Fibroblast of lung (primary cell): ENCODE measurements at regions not wholly inside any gene's neighbourhood (a gene's known extent, or its start where the extent isn't known, plus 50 kb on each side); places are given as distances from the start of the nearest gene placed in this dataset.
A peak's percentile ranks its signal among the peaks of the same experiment; 100 is the strongest.

ENCODE experiments used
- DNase-seq, 2 donors: peaks; one replicate each; pipeline versions ENCODE4 v3.0.0 to v3.0.0-alpha.2; 2010; ENCODE audit warnings: low read depth in 2 of 2
- H2AFZ ChIP-seq: 2 replicates; pipeline ENCODE4 v1.5.1; 2012; ENCODE audit warnings: low read length, control low read depth, inconsistent platforms
- H3K27ac ChIP-seq: 2 replicates; pipeline ENCODE4 v1.5.1; 2011; ENCODE audit warnings: low read length, control low read depth; ENCODE audit not compliant: insufficient read depth
- H3K27me3 ChIP-seq: 2 replicates; pipeline ENCODE4 v1.5.1; 2011; ENCODE audit warnings: mild to moderate bottlenecking, low read length; ENCODE audit not compliant: control insufficient read depth, insufficient read depth
- H3K36me3 ChIP-seq: 2 replicates; pipeline ENCODE4 v1.5.1; 2011; ENCODE audit warnings: low read length; ENCODE audit not compliant: control insufficient read depth, insufficient read depth
- H3K4me1 ChIP-seq: 2 replicates; pipeline ENCODE4 v1.5.1; 2011; ENCODE audit warnings: low read length; ENCODE audit not compliant: control insufficient read depth, insufficient read depth; ENCODE audit errors: extremely low read depth
- H3K4me2 ChIP-seq: 2 replicates; pipeline ENCODE4 v1.5.1; 2011; ENCODE audit warnings: low read length, control low read depth; ENCODE audit not compliant: insufficient read depth; ENCODE audit errors: extremely low read depth
- H3K4me3 ChIP-seq, 4 experiments: fragments of 200-600 bp in 1 of 4; sonication (generic) in 1 of 4; replicated peaks in 1 of 4; 2 replicates each; pipeline ENCODE4 v1.5.1; 2011 to 2016; ENCODE audit warnings: low read length in 4 of 4, low read depth in 3 of 4, mild to moderate bottlenecking in 3 of 4, control low read depth in 2 of 4, inconsistent platforms in 1 of 4, mixed read lengths in 1 of 4; ENCODE audit not compliant: insufficient read depth in 1 of 4; ENCODE audit errors: control extremely low read depth in 1 of 4
- H3K79me2 ChIP-seq: 2 replicates; pipeline ENCODE4 v1.5.1; 2012; ENCODE audit warnings: mild to moderate bottlenecking, low read length, inconsistent platforms; ENCODE audit not compliant: control insufficient read depth, insufficient read depth
- H3K9ac ChIP-seq: 2 replicates; pipeline ENCODE4 v1.5.1; 2011; ENCODE audit warnings: mild to moderate bottlenecking, low read length, control low read depth; ENCODE audit not compliant: insufficient read depth
- H3K9me3 ChIP-seq: 2 replicates; pipeline ENCODE4 v1.5.1; 2012; ENCODE audit warnings: low read depth, low read length; ENCODE audit not compliant: control insufficient read depth, insufficient read depth
- H4K20me1 ChIP-seq: 2 replicates; pipeline ENCODE4 v1.5.1; 2011; ENCODE audit warnings: low read length; ENCODE audit not compliant: control insufficient read depth, insufficient read depth; ENCODE audit errors: extremely low read depth
- CTCF ChIP-seq, 2 donors: IDR thresholded peaks in 1 of 2; conservative IDR thresholded peaks in 1 of 2; 1 replicate in 1 of 2; 2 replicates in 1 of 2; pipeline ENCODE4 v1.5.1; 2011 to 2012; ENCODE audit warnings: low read length in 2 of 2, control low read depth in 1 of 2, inconsistent platforms in 1 of 2, low read depth in 1 of 2, mild to moderate bottlenecking in 1 of 2
- EZH2 ChIP-seq: IDR thresholded peaks from 2 replicates; pipeline ENCODE4 v1.5.1; 2012; ENCODE audit warnings: low read length, control low read depth, mild to moderate bottlenecking; ENCODE audit errors: missing control alignments

GRCh38 chr1:185636848-185637247, 97.3 kb upstream of the HMCN1 start:
- Histone ChIP-seq H3K36me3 (no peaks in the 10 kb centered on the region), H3K79me2 (no peaks in the 10 kb centered on the region), H2AFZ (no peak overlapping the region), H3K27ac (no peak overlapping the region), H4K20me1 (no peaks in the 10 kb centered on the region), H3K4me2 (no peak overlapping the region), H3K9ac (no peak overlapping the region), H3K4me1 (no peaks in the 10 kb centered on the region), H3K27me3 (no peaks in the 10 kb centered on the region), H3K4me3 (no peak overlapping the region), H3K9me3 (no peaks in the 10 kb centered on the region)
- TF ChIP-seq CTCF (conservative IDR thresholded peaks at IDR 0.05 in 1 of 2, IDR thresholded peaks at IDR 0.05 in 1 of 2; ENCODE audit: low read depth in 1 of 2, low read length in 2 of 2): no peak
- no peak for TF ChIP-seq EZH2
- DNase-seq: no peak

GRCh38 chr1:185634704-185635103, 99.5 kb upstream of the HMCN1 start:
- H3K4me1 ChIP-seq: no peaks in the 10 kb centered on the region
- no peak overlapping the region for H3K4me3 ChIP-seq
- H3K4me2 ChIP-seq: no peak overlapping the region
- no peaks in the 10 kb centered on the region for H4K20me1 ChIP-seq
- DNase-seq: no peak
- no peaks in the 10 kb centered on the region for H3K27me3 ChIP-seq
- H3K36me3 ChIP-seq: no peaks in the 10 kb centered on the region
- no peak overlapping the region for H2AFZ ChIP-seq
- no peak overlapping the region for H3K27ac ChIP-seq
- TF ChIP-seq EZH2 (no peak), CTCF (conservative IDR thresholded peaks at IDR 0.05 in 1 of 2, IDR thresholded peaks at IDR 0.05 in 1 of 2; ENCODE audit: low read depth in 1 of 2, low read length in 2 of 2) (no peak)
- no peak overlapping the region for H3K9ac ChIP-seq
- no peaks in the 10 kb centered on the region for H3K79me2 ChIP-seq
- no peaks in the 10 kb centered on the region for H3K9me3 ChIP-seq

GRCh38 chr1:185632659-185633423, 101.3 kb upstream of the HMCN1 start:
- H4K20me1 ChIP-seq: no peaks in the 10 kb centered on the region
- no peaks in the 10 kb centered on the region for H3K36me3 ChIP-seq
- no peaks in the 10 kb centered on the region for H3K79me2 ChIP-seq
- H2AFZ ChIP-seq: no peak overlapping the region
- peak; percentile 43 to 89 for DNase-seq
- H3K4me3 ChIP-seq: no peak overlapping the region
- no peaks in the 10 kb centered on the region for H3K9me3 ChIP-seq
- H3K9ac ChIP-seq: no peak overlapping the region
- H3K27ac ChIP-seq: no peak overlapping the region
- no peaks in the 10 kb centered on the region for H3K27me3 ChIP-seq
- no peaks in the 10 kb centered on the region for H3K4me1 ChIP-seq
- no peak for TF ChIP-seq CTCF (conservative IDR thresholded peaks at IDR 0.05 in 1 of 2, IDR thresholded peaks at IDR 0.05 in 1 of 2; ENCODE audit: low read depth in 1 of 2, low read length in 2 of 2)
- no peak for TF ChIP-seq EZH2
- no peak overlapping the region for H3K4me2 ChIP-seq
